CD4-positive, alpha-beta T cell treated with Interleukin-15 for 1 hour (primary cell): ENCODE measurements at regions not wholly inside any gene's neighbourhood (a gene's known extent, or its start where the extent isn't known, plus 50 kb on each side); places are given as distances from the start of the nearest gene placed in this dataset.

Source experiments
- DNase-seq: peaks from one replicate; pipeline ENCODE4 v3.0.0-alpha.2; 2020

GRCh38 chr4:138298866-138299265 lies 56.7 kb upstream of the SLC7A11 start:
- DNase-seq = no peak

- DNase-seq = no peak
Measured at GRCh38 chr4:138298431-138298830, 56.3 kb upstream of the SLC7A11 start.

GRCh38 chr4:138297743-138298405 lies 55.7 kb upstream of the SLC7A11 start:
- DNase-seq = no peak

DNA sequence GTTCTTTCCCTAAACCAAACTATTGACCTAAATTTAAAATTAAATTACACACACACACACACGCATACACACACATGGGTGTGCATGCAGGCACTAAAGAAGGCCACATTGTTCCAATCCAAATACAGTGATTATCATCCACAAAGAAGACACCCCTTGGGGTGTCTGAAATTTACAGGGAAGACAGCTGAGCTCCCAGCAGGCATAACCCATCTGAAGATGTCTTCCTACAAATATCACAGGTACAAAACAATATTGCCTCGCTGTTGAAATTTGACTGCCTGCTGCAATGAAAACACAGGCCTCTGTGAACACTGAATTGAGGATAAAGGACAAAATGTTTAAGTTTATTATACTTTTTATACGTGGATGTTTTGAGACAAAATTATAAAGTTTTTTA lies 50.2 kb upstream of the SLC7A11 start:
- no peak for DNase-seq
